B cell (primary cell): ENCODE measurements at regions not wholly inside any gene's neighbourhood (a gene's known extent, or its start where the extent isn't known, plus 50 kb on each side); places are given as distances from the start of the nearest gene placed in this dataset.

Experiments
- EZH2 ChIP-seq: IDR thresholded peaks from 2 replicates; pipeline ENCODE4 v1.6.1; 2012; ENCODE audit warnings: borderline replicate concordance, low read depth, mild to moderate bottlenecking, moderate library complexity, low read length; ENCODE audit not compliant: insufficient read depth, poor library complexity, severe bottlenecking
- TF ChIP-seq, protein P1 (sequence below): fragments of 200-600 bp; IDR thresholded peaks from one replicate; pipeline ENCODE4 v1.8.0; 2022; ENCODE audit warnings: antibody characterized with exemption, mild to moderate bottlenecking

- TF ChIP-seq, protein P1, sequence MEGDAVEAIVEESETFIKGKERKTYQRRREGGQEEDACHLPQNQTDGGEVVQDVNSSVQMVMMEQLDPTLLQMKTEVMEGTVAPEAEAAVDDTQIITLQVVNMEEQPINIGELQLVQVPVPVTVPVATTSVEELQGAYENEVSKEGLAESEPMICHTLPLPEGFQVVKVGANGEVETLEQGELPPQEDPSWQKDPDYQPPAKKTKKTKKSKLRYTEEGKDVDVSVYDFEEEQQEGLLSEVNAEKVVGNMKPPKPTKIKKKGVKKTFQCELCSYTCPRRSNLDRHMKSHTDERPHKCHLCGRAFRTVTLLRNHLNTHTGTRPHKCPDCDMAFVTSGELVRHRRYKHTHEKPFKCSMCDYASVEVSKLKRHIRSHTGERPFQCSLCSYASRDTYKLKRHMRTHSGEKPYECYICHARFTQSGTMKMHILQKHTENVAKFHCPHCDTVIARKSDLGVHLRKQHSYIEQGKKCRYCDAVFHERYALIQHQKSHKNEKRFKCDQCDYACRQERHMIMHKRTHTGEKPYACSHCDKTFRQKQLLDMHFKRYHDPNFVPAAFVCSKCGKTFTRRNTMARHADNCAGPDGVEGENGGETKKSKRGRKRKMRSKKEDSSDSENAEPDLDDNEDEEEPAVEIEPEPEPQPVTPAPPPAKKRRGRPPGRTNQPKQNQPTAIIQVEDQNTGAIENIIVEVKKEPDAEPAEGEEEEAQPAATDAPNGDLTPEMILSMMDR = no peak
- no peak for TF ChIP-seq EZH2
These were observed 381.6 kb downstream of the KLF5 start for GRCh38 chr13:73440296-73440895.
